Breast epithelium (tissue), 3 donors: ENCODE measurements at regions not wholly inside any gene's neighbourhood (a gene's known extent, or its start where the extent isn't known, plus 50 kb on each side); places are given as distances from the start of the nearest gene placed in this dataset.

Experiments used
- POLR2A ChIP-seq: fragments of 450-650 bp; IDR thresholded peaks from one replicate; pipeline ENCODE4 v1.6.1; 2016; ENCODE audit warnings: antibody characterized with exemption, mild to moderate bottlenecking, moderate library complexity
- POLR2AphosphoS5 ChIP-seq, 3 donors: sonication (generic); formaldehyde crosslinking; IDR thresholded peaks; one replicate each; pipeline ENCODE4 v1.6.1; 2017; ENCODE audit warnings: antibody characterized with exemption in 3 of 3
- TF ChIP-seq, protein P1 (sequence below), 3 donors: fragments of 450-650 bp; IDR thresholded peaks; one replicate each; pipeline ENCODE4 v1.5.1; 2016 to 2017; ENCODE audit warnings: antibody characterized with exemption in 3 of 3, mild to moderate bottlenecking in 3 of 3, moderate library complexity in 3 of 3

DNA sequence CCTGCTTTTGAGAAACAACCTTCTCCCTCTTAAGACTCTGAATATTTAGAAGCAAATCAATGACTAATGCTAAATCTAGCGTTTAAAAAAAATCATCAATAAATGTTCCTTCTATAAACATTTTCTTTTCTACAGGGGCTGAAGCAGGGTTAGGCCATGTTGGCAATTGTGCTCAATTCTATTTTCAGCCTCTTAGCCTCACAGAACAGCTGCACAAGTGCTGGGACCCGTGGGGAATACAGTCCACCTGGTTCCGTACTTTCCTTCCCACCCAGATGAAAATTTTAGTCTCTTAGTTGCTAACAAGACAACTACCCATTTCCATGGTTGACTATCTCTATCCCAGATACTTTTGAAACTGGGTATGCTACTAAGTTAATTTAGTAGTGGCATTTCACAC, 138.6 kb downstream of the RPS12 start:
- TF ChIP-seq, protein P1, sequence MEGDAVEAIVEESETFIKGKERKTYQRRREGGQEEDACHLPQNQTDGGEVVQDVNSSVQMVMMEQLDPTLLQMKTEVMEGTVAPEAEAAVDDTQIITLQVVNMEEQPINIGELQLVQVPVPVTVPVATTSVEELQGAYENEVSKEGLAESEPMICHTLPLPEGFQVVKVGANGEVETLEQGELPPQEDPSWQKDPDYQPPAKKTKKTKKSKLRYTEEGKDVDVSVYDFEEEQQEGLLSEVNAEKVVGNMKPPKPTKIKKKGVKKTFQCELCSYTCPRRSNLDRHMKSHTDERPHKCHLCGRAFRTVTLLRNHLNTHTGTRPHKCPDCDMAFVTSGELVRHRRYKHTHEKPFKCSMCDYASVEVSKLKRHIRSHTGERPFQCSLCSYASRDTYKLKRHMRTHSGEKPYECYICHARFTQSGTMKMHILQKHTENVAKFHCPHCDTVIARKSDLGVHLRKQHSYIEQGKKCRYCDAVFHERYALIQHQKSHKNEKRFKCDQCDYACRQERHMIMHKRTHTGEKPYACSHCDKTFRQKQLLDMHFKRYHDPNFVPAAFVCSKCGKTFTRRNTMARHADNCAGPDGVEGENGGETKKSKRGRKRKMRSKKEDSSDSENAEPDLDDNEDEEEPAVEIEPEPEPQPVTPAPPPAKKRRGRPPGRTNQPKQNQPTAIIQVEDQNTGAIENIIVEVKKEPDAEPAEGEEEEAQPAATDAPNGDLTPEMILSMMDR (IDR thresholded peaks at IDR 0.05), result no peak
- TF ChIP-seq POLR2A (no peak), POLR2AphosphoS5 (IDR thresholded peaks at IDR 0.05) (no peak)
